GM19193 (cell line): ENCODE measurements at regions not wholly inside any gene's neighbourhood (a gene's known extent, or its start where the extent isn't known, plus 50 kb on each side); places are given as distances from the start of the nearest gene placed in this dataset.

Experiments
- POLR2A ChIP-seq: IDR thresholded peaks from 4 replicates; pipeline ENCODE4 v1.6.1; 2011; ENCODE audit not compliant: insufficient read depth, insufficient read length; ENCODE audit errors: extremely low read depth

- TF ChIP-seq POLR2A, result no peak
Measured at GRCh38 chr14:65226824-65227604, 124.7 kb upstream of the MAX start.

GRCh38 chr14:65228436-65228835 is 126.1 kb upstream of the MAX start:
- TF ChIP-seq POLR2A, result no peak

DNA sequence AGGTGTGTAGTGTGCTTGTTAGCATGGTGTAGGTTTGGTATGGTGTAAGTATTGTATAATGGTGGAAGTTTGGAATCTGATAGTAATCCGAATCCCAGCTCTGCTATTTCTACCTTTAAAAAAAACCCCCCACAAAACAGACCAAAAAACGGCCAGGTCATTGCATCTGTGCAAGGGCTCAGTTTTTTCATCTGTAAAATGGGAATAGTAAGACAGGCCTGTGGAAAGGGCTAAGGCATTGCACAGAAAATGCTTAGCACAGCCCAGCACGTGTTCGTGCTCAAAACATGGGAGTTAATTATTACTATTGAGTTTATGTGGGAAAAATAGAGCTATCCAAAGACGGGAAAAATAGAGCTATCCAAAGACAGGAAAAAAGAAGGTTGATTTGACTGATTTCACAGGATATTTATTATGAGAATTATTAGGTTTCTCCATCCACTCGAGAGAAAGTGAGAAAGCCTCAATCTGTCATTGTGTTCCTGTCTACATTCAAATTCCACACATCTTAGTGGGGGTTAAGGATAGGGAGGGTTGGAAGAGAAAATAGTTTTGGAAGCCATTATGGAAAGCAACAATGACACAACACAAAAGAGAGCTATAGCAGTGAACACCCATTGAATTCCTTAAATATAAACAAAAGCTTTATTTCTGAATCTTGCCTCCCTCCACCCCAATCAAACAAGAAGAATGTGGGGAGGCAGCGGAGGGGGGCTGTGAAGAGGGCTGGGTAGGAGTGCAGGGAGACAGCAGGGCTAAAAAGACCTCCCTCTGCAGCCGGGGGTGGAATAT is 126.8 kb upstream of the MAX start:
- no peak for TF ChIP-seq POLR2A

DNA sequence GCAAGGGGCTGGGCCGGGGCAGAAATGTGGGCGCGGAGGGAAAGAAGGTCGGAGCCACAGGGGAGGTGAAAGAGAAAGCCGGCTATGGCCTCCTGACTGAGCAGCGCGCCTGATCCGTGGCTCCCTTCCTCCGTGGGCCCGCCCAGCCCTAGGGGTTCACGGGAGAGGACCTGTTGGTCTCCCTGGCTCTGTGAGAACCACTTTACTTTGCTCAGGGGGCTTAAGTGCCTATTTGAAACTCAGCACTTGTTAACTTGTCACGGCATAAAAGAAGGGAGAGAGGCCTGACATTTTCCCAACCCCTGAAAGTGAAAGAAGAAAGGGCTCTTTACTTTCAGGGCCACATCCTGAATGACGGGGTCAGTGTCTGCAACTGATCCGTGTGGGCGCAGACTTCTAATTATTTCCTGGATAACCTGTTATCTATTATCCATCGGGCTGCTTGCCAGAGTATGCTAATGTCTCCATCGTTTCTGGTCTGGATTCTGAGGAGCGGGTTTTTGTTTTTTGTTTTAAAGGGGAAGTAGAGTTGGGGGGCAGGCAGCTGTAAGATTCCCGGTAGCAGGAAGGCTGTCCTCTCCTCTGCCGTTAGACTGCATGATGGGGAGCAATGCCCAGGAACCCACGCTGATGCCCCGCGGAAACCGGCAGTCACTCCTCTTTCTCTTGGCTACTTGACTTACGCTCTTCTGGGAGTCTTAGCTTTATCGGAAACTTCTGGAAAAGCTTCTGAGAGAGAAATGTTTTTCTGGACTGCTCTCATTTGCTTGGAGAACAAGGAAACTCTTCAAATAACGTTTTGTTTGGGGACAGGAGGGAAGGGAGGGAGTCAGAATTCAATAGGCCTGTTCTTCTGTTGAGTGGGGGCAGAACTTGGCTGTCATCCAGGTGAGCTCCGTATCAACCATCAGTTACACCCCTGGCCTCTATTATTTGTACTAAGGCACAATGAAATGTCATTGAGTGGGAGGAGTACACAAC is 127.7 kb upstream of the MAX start:
- TF ChIP-seq POLR2A, result peak; percentile 57

DNA sequence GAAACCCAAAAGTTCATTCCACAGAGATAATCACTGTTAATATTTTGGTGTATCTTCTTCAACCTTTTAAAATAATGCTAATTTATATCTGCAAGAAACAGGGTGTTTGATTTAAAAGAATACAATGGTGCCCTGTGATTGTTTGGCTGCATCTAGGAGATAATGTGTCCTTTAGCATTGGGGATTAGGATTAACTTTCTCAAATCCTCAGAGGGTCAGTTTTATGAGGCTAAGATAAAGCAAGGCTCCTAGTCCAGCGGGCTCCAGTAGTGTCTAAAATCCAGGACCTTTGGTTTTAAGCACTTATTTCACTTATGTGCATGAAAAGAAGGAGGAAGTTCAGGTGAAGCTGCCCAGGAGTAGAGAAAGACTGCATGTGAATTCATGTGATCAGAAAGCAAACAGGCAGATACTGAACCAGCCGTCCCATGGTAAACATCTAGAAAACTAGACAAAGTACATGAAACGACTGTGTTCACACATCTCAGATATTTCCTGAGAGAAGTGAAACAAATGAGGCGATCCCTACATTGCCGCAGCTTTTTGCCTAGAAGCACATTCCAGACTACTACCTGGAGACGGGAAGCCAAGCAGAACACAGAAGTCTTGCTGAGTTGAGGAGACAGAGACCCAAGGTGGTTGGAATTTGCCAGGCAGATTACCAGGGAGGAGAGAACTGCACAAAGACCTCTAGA is 129.1 kb upstream of the MAX start:
- TF ChIP-seq POLR2A, result no peak

- TF ChIP-seq POLR2A, result no peak
Measured at GRCh38 chr14:65234752-65235361, 132.5 kb upstream of the MAX start.

DNA sequence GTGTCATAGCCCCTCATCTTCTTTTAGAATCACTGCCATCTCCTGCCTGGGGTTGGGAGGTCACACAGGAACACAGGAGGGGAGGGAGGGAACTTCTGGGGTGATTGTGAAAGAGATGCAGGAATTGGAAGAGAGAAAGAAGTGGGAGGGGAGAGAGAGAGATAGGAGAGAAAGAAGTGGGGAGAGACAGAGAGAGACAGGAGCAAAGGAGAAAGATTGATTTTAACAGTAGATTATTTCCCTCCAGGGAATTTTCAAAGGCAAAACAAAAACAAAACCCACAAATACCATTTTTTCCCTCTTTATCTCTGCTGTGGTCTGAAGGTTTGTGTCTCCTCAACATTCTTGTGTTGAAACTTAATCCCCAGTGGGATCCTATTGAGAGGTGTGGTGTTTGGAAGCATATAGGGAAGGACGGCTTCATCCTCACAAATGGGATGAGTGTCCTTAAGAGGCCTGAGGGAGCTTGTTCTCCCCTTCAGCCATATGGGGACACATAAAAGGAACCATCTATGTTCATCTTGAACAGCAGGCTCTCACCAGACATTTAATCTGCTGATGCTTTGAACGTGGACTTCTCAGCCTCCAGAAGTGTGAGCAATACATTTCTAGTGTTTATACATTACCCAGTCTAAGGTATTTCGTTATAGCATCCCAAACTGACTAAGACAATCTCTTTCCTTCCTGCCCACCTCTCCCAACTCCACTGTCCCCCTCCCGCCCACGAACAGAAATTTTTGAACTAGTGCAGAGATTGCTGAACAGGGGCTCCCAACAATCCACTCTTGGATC is 134.9 kb upstream of the MAX start:
- TF ChIP-seq POLR2A, result no peak

DNA sequence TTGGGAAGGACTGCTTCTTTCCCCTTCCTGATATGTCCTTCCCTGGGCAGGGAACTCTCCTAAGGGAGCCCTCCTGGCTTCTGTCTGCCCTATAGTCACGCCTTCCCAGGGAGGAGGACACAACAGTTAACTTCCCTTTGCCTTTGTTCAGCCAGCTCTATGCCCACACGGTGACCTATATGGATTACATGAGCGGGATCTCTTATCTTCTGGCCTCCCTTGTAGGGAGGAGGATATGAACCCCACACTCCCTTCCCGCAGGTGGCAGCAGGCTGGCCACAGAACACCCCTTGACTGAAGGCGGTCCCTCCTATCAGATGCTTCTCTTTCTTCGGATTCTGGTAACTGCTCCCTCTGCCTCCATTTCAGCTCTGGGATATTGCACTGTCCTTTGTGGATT is 135.6 kb upstream of the MAX start:
- TF ChIP-seq POLR2A, result no peak

- no peak for TF ChIP-seq POLR2A
Measured at GRCh38 chr14:65238456-65238855, 136.1 kb upstream of the MAX start.

DNA sequence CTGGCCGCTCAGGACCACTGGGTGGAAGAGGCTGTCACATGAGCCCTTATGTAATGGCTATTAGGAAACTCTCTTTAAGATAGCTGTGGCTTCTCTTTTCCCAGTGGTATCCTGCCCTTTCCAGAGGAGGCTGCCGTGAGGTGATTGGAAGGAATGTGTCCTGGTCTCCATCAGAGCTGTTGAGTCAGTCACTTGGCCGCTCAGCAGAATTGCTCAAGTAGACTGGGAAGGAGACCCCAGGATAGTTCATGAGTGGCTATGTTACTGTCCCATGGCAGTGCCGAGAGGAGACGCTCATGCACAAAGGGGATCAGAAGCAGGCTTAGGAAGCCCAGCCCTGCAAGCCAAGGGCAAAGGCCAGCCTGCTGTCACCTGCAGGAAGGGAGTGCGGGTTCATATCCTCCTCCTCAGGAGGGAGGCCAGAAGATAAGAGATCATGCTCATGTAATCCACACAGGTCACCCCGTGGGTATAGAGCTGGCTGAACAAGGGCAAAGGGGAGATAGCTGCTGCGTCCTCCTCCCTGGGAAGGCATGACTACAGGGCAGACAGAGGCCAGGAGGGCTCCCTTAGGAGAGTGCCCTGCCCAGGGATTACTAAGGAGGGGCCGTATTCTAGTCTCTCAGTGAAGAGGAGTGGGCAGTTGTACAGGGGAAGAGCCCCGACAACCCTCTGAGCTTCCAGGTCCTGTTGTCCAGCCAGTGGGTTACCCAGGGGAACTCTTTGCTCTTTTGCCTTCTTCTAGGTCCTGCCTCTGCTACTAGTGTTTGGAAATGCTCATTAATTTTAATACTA is 137.0 kb upstream of the MAX start:
- no peak for TF ChIP-seq POLR2A

GRCh38 chr14:65239938-65240296 is 137.6 kb upstream of the MAX start:
- TF ChIP-seq POLR2A, result no peak

DNA sequence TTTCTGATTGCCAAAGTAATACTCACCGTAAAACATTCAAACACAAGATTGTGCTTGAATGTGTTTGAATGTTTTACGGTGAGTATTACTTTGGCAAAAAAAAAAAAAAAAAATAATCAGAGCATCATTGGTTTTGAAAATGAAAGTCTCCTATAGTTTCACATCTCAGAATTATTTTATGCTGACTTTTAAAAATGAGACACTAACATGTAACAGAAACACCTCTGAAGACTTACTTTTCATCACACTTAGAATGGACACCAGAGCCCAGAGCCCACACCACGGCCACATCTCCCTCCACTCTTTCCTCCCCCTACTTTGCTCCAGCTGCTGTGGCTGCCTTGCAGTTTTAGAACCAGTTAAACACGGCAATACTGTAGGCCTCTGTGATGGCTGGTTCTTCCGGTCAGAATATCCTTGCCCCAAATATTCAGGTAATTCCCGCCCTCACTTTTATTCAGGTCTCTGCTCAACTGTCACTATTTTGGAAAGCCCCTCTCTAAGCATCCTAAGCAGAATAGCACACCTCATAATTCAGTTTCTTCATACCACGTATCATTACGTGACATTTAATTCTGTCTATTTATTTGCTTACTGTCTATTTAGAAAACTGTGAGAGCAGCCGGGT is 138.9 kb upstream of the MAX start:
- TF ChIP-seq POLR2A, result no peak

GRCh38 chr14:65242732-65243134 is 140.4 kb upstream of the MAX start:
- TF ChIP-seq POLR2A, result no peak
